GM12878 (cell line): ENCODE measurements at regions not wholly inside any gene's neighbourhood (a gene's known extent, or its start where the extent isn't known, plus 50 kb on each side); places are given as distances from the start of the nearest gene placed in this dataset. TPM values are rescaled to one million over a fixed set of nuclear protein-coding genes. Genes with fewer than 3 reads are reported as not detected.

Experiments used
- MXI1 ChIP-seq: fragments of 150-350 bp; IDR thresholded peaks from 2 replicates; pipeline ENCODE4 v1.6.1; 2011; ENCODE audit warnings: low read depth, mild to moderate bottlenecking, inconsistent platforms, low read length, improper control_type of control experiment
- NFYB ChIP-seq: IDR thresholded peaks from 2 replicates; pipeline ENCODE4 v1.6.1; 2011; ENCODE audit warnings: low read depth, mild to moderate bottlenecking, low read length, improper control_type of control experiment, moderate library complexity; ENCODE audit not compliant: insufficient read depth
- NR2C2 ChIP-seq: IDR thresholded peaks from 2 replicates; pipeline ENCODE4 v1.6.1; 2011; ENCODE audit warnings: borderline replicate concordance, low read depth; ENCODE audit not compliant: control insufficient read depth, insufficient read length
- SREBF1 ChIP-seq: IDR thresholded peaks from 2 replicates; pipeline ENCODE4 v1.6.1; 2012; ENCODE audit warnings: mild to moderate bottlenecking, low read length
- ZNF622 ChIP-seq: fragments of 450-650 bp; IDR thresholded peaks from 2 replicates; pipeline ENCODE4 v1.6.1; 2017; ENCODE audit warnings: mild to moderate bottlenecking, inconsistent platforms
- small RNA-seq: library from RNA; depleted of rRNA; stranded (forward); fragments of <200 nt; gene quantifications from one replicate; pipeline ENCODE3, GENCODE V24; 2014
- TF ChIP-seq, protein P1 (sequence below): IDR thresholded peaks from 2 replicates; pipeline ENCODE4 v1.6.1; 2011; ENCODE audit warnings: borderline replicate concordance, low read depth, mild to moderate bottlenecking, moderate library complexity, low read length; ENCODE audit not compliant: insufficient read depth, poor library complexity, severe bottlenecking
- TF ChIP-seq, protein P2 (sequence below): fragments of 450-650 bp; conservative IDR thresholded peaks from 2 replicates; pipeline ENCODE4 v1.6.1; 2017; ENCODE audit warnings: mild to moderate bottlenecking, moderate library complexity
- TF ChIP-seq, protein P3 (sequence below): IDR thresholded peaks from 2 replicates; pipeline ENCODE4 v1.6.1; 2012; ENCODE audit warnings: improper control_type of control experiment, low read depth, low read length; ENCODE audit not compliant: insufficient replicate concordance

DNA sequence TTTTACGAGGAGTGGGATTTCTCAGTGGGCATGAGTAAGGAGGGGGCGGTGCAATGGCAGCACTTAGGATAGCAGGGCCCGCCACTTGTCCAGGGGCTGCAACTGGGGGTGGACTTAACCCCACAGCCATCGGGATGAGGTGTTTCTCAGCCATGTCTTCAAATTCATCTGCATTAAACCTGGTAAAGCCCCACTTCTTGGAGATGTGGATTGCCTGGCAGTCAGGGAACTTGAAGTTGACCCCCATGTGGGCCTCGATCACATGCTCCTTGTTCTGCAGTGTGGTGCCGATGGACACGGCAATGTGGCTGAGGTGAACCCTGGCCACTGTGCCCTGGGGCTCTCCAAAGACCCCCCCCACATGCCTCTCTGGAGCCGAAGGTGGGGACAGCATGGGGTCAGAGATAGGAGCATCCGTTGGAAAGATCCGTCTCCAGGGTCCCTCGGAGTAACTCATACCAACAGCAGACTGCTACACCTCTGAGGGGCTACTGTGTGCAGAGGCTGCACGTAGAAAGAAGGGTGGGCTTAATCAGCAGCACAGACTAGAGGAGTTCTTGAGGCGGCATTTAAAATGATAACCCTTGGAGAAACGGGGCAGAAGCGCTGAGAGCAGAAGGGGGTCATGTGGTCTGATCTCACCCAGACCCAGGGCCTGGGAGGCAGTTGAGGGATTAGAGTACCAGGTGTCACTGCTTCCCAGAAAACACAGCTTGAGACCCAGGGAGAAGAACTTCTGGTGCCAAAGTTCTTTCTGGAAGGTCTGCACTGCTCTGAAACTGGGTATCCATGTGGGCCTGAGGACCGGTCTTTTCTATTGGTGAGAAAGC lies 141.4 kb downstream of the MTX3 start (continued):
- TF ChIP-seq, protein P1, sequence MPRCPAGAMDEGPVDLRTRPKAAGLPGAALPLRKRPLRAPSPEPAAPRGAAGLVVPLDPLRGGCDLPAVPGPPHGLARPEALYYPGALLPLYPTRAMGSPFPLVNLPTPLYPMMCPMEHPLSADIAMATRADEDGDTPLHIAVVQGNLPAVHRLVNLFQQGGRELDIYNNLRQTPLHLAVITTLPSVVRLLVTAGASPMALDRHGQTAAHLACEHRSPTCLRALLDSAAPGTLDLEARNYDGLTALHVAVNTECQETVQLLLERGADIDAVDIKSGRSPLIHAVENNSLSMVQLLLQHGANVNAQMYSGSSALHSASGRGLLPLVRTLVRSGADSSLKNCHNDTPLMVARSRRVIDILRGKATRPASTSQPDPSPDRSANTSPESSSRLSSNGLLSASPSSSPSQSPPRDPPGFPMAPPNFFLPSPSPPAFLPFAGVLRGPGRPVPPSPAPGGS, result no peak
- TF ChIP-seq NR2C2, result no peak
- TF ChIP-seq, protein P2, sequence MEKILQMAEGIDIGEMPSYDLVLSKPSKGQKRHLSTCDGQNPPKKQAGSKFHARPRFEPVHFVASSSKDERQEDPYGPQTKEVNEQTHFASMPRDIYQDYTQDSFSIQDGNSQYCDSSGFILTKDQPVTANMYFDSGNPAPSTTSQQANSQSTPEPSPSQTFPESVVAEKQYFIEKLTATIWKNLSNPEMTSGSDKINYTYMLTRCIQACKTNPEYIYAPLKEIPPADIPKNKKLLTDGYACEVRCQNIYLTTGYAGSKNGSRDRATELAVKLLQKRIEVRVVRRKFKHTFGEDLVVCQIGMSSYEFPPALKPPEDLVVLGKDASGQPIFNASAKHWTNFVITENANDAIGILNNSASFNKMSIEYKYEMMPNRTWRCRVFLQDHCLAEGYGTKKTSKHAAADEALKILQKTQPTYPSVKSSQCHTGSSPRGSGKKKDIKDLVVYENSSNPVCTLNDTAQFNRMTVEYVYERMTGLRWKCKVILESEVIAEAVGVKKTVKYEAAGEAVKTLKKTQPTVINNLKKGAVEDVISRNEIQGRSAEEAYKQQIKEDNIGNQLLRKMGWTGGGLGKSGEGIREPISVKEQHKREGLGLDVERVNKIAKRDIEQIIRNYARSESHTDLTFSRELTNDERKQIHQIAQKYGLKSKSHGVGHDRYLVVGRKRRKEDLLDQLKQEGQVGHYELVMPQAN, result no peak
- no peak for TF ChIP-seq ZNF622
- no peak for TF ChIP-seq MXI1
- TF ChIP-seq SREBF1, result no peak
- TF ChIP-seq, protein P3, sequence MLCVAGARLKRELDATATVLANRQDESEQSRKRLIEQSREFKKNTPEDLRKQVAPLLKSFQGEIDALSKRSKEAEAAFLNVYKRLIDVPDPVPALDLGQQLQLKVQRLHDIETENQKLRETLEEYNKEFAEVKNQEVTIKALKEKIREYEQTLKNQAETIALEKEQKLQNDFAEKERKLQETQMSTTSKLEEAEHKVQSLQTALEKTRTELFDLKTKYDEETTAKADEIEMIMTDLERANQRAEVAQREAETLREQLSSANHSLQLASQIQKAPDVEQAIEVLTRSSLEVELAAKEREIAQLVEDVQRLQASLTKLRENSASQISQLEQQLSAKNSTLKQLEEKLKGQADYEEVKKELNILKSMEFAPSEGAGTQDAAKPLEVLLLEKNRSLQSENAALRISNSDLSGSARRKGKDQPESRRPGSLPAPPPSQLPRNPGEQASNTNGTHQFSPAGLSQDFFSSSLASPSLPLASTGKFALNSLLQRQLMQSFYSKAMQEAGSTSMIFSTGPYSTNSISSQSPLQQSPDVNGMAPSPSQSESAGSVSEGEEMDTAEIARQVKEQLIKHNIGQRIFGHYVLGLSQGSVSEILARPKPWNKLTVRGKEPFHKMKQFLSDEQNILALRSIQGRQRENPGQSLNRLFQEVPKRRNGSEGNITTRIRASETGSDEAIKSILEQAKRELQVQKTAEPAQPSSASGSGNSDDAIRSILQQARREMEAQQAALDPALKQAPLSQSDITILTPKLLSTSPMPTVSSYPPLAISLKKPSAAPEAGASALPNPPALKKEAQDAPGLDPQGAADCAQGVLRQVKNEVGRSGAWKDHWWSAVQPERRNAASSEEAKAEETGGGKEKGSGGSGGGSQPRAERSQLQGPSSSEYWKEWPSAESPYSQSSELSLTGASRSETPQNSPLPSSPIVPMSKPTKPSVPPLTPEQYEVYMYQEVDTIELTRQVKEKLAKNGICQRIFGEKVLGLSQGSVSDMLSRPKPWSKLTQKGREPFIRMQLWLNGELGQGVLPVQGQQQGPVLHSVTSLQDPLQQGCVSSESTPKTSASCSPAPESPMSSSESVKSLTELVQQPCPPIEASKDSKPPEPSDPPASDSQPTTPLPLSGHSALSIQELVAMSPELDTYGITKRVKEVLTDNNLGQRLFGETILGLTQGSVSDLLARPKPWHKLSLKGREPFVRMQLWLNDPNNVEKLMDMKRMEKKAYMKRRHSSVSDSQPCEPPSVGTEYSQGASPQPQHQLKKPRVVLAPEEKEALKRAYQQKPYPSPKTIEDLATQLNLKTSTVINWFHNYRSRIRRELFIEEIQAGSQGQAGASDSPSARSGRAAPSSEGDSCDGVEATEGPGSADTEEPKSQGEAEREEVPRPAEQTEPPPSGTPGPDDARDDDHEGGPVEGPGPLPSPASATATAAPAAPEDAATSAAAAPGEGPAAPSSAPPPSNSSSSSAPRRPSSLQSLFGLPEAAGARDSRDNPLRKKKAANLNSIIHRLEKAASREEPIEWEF, result no peak
- TF ChIP-seq NFYB, result no peak

Small RNA genes lying in the stretch of these regions (small RNA-seq; reads per million reads assigned to genes)
- gene AC008496.1, result not detected
